Left lung (tissue), 4 donors: ENCODE measurements at regions not wholly inside any gene's neighbourhood (a gene's known extent, or its start where the extent isn't known, plus 50 kb on each side); places are given as distances from the start of the nearest gene placed in this dataset.
"Not testable (repeated sequence)": the region's sequence is repeated elsewhere in the genome, so short reads cannot be mapped to it uniquely, and the experiment has no call there.

Experiments
- ATAC-seq: fragments of 200-7000 bp; cut with Tn5 transposase; one replicate; pipeline ENCODE4 v1.9.1; 2020; ENCODE audit warnings: moderate library complexity
- DNase-seq, 4 donors: peaks; one replicate each; pipeline ENCODE4 v3.0.0-alpha.2; 2013 to 2020
- H3K27ac ChIP-seq, 2 donors: fragments of 200-600 bp; sonication (generic) in 1 of 2; one replicate each; pipeline versions ENCODE4 v1.5.0 to v1.8.0; 2020 to 2021
- H3K27me3 ChIP-seq, 2 donors: fragments of 200-600 bp; sonication (generic) in 1 of 2; one replicate each; pipeline versions ENCODE4 v1.5.0 to v1.8.0; 2020 to 2021
- H3K36me3 ChIP-seq, 2 donors: fragments of 200-600 bp; sonication (generic) in 1 of 2; one replicate each; pipeline versions ENCODE4 v1.5.0 to v1.8.0; 2020 to 2021
- H3K4me1 ChIP-seq, 2 donors: fragments of 200-600 bp; one replicate each; pipeline ENCODE4 v1.8.0; 2021
- H3K4me3 ChIP-seq, 2 donors: fragments of 200-600 bp; sonication (generic) in 1 of 2; one replicate each; pipeline versions ENCODE4 v1.5.0 to v1.8.0; 2020 to 2021; ENCODE audit warnings: mild to moderate bottlenecking in 1 of 2
- H3K9me3 ChIP-seq, 2 donors: fragments of 200-600 bp; sonication (generic) in 1 of 2; one replicate each; pipeline versions ENCODE4 v1.5.0 to v1.8.0; 2020 to 2021
- intact Hi-C, 2 donors: fragments of 100-400 bp; cut with DNase I; formaldehyde crosslinking; loops; one replicate each; pipeline versions ENCODE4 v1.11.2 to v1.14.2; 2022
- TF ChIP-seq, protein P1 (sequence below), 2 donors: fragments of 200-600 bp; sonication (generic) in 1 of 2; IDR thresholded peaks; one replicate each; pipeline versions ENCODE4 v1.5.0 to v1.8.0; 2021; ENCODE audit warnings: antibody characterized with exemption in 2 of 2
- donor health status: DM: no; HTN: yes; CAD: no.
- donor health status: DM: no; HTN: no; CAD: no.

DNA sequence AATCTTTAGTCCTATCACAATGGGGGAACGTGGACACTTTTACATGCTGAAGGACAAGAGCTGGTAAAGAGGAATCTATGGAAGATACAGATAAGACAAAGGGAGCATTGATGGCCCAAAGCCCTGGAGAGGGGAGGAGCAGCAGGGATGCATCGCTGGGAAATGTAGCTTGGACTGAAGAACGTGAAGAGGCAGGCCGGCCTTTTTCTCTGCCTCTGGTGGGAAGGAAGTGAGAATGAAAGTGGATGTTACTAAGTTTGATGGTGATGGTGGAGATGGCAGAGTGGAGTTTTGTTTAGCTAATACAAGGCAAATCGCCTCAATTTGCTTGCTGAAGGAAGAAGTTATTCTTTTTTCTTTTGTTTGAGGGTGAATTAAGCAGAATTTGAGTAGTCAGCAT, 124.6 kb upstream of the TAF11L2 start:
- Histone ChIP-seq H3K36me3 (no peaks in the 10 kb centered on the region), H3K27ac (peak overlapping the region in 1 of 2 donors; percentile 16), H3K9me3 (no peaks in the 10 kb centered on the region), H3K4me1 (no peaks in the 10 kb centered on the region), H3K27me3 (no peaks in the 10 kb centered on the region), H3K4me3 (no peak overlapping the region)
- DNase-seq (no peak), ATAC-seq (no peak)
- intact Hi-C loops = no loop called here
- TF ChIP-seq, protein P1, sequence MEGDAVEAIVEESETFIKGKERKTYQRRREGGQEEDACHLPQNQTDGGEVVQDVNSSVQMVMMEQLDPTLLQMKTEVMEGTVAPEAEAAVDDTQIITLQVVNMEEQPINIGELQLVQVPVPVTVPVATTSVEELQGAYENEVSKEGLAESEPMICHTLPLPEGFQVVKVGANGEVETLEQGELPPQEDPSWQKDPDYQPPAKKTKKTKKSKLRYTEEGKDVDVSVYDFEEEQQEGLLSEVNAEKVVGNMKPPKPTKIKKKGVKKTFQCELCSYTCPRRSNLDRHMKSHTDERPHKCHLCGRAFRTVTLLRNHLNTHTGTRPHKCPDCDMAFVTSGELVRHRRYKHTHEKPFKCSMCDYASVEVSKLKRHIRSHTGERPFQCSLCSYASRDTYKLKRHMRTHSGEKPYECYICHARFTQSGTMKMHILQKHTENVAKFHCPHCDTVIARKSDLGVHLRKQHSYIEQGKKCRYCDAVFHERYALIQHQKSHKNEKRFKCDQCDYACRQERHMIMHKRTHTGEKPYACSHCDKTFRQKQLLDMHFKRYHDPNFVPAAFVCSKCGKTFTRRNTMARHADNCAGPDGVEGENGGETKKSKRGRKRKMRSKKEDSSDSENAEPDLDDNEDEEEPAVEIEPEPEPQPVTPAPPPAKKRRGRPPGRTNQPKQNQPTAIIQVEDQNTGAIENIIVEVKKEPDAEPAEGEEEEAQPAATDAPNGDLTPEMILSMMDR (IDR thresholded peaks at IDR 0.05) = no peak

DNA sequence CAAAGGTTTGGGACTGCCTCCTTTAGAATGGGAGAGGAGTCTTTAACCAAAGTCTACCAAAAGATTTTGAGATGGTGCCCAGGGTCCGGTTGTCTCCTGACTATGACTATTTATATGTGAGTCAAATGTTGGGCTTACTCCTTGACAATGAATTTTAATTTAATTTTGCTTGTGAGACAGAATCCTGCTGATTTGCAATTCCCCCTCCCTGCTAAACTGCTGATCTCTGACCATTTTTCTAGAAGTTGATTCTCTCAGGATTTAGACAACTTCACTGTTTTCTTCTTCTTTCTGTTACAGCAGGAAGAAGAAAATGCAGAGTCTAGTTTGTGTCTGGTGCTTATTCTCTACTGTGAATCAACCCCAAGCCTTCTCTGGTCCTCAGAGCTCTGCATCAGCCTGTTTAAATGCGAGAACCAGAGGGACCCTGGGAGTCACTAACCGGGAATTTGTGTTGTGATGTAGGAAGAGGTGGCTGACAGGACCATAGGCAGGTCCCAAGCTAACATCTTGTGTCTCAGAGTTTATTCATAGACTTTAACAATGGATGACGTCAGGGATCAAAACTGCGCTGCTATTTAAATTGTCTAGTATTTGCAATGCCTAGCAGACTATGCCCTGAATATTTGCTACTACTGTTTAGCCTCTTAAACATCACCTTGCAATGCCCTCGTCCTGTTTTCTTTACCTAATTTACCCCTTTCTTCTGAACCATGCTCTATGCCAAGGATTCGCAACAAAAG, 124.0 kb upstream of the TAF11L2 start:
- no peak for DNase-seq
- H3K4me3 ChIP-seq = no peak overlapping the region
- no peaks in the 10 kb centered on the region for H3K9me3 ChIP-seq

DNA sequence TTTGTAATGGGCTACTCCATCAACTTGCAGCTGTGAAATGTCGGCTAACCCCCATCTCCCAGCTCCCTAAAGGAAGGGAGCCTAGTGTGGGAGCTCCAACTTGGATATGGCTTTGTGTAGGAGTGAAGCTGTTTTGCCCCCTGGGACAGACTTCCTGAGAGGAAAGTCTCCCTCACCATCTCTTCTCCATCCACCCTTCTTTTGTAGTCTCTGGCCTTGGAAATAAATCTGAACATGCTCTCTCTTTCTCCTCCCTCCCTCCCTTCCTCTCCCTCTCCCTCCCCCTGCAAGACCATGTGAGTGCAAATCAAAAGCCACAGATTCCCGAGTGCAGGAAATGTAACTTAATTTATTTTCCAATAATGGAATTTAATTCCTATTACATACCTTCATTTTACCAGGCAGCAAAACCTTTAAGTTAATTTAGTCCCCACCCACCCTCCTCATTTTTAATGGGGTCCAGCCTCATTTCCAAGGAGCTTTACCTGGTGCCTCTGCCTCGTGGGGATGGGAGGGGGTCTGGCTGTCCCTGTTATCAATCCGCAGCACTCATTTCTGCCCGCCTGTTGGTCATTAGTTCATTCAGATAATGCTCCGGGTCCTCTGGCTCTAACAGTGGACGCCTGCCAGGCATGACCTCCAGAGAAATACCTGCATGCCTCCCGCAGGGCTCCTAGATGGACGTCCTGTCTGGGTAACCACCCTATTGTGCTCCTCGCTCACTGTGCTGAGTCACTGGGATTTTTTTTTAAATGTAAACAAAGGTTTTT, 122.9 kb upstream of the TAF11L2 start:
- no peaks in the 10 kb centered on the region for H3K36me3 ChIP-seq
- no peak overlapping the region for H3K27ac ChIP-seq
- no peak for DNase-seq
- H3K9me3 ChIP-seq = no peaks in the 10 kb centered on the region
- H3K4me1 ChIP-seq = no peaks in the 10 kb centered on the region
- TF ChIP-seq, protein P1 (IDR thresholded peaks at IDR 0.05) = no peak
- intact Hi-C loops = no loop called here
- H3K4me3 ChIP-seq = no peak overlapping the region
- no peak for ATAC-seq
- no peaks in the 10 kb centered on the region for H3K27me3 ChIP-seq

More for the DNA sequence above, 124.0 kb upstream of the TAF11L2 start:
- H3K4me1 ChIP-seq = no peaks in the 10 kb centered on the region
- TF ChIP-seq, protein P1 (IDR thresholded peaks at IDR 0.05) = no peak
- no peaks in the 10 kb centered on the region for H3K27me3 ChIP-seq
- peak overlapping the region in 1 of 2 donors; percentile 16 for H3K27ac ChIP-seq
- ATAC-seq = no peak
- intact Hi-C loops = no loop called here
- H3K36me3 ChIP-seq = no peaks in the 10 kb centered on the region

DNA sequence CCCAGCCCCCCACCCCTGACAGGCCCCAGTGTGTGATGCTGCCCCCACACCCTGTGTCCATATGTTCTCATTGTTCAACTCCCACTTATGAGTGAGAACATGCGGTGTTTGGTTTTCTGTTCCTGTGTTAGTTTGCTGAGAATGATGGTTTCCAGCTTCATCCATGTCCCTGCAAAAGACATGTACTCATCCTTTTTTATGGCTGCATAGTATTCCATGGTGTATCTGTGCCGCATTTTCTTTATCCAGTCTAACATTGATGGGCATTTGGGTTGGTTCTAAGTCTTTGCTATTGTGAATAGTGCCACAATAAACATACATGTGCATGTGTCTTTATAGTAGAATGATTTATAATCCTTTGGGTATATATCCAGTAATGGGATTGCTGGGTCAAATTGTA, 122.1 kb upstream of the TAF11L2 start:
- DNase-seq, H3K27ac ChIP-seq, H3K27me3 ChIP-seq, H3K4me1 ChIP-seq, H3K9me3 ChIP-seq, ATAC-seq, H3K36me3 ChIP-seq, H3K4me3 ChIP-seq, intact Hi-C loops: not testable (repeated sequence)

DNA sequence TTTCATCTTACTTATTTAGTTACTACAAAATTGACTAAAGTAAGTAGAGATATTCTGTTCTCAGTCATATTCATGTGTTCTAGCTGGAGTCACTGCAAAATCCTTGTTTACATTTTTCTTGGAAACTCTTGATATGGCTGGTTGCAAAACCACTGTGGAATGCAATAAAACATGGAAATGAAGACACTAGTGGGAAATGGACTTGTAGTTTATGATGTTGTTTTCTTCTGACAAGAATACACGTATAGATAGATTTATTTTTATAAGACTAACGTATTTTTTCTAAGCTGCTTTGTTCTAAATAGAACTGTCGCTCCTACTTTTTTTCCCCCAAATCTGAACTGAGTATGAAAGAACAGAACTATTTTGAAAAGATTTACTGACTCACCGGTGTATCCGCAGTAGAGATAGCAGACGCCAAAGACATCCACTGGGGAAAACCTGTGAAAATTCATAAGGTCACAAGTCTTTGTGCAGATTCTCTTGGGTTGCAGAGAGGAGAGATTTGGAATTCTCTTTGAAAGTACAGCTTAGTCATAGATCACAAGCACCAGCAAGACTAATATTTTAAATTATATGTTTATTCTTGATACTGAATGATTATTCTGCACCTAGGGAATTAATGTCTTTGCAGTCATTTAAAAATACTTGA, 119.6 kb upstream of the TAF11L2 start:
- intact Hi-C loops = no loop called here
- ATAC-seq = peak; percentile 27
- no peak overlapping the region for H3K4me3 ChIP-seq
- peak in 1 of 4 donors; percentile 53 for DNase-seq
- no peaks in the 10 kb centered on the region for H3K27me3 ChIP-seq
- no peaks in the 10 kb centered on the region for H3K9me3 ChIP-seq
- TF ChIP-seq, protein P1 (IDR thresholded peaks at IDR 0.05) = no peak
- no peaks in the 10 kb centered on the region for H3K36me3 ChIP-seq
- peak overlapping the region in 1 of 2 donors; percentile 1 for H3K27ac ChIP-seq
- H3K4me1 ChIP-seq = peaks cover 0 to 5% of the 10 kb centered on the region in 2 donors
